HG03064 (cell line): ENCODE measurements at regions not wholly inside any gene's neighbourhood (a gene's known extent, or its start where the extent isn't known, plus 50 kb on each side); places are given as distances from the start of the nearest gene placed in this dataset.

Source experiments
- ATAC-seq: cut with Tn5 transposase; IDR thresholded peaks from one replicate; pipeline ENCODE4 v1.9.1; 2021; ENCODE audit warnings: low read depth; ENCODE audit not compliant: unreplicated experiment

DNA sequence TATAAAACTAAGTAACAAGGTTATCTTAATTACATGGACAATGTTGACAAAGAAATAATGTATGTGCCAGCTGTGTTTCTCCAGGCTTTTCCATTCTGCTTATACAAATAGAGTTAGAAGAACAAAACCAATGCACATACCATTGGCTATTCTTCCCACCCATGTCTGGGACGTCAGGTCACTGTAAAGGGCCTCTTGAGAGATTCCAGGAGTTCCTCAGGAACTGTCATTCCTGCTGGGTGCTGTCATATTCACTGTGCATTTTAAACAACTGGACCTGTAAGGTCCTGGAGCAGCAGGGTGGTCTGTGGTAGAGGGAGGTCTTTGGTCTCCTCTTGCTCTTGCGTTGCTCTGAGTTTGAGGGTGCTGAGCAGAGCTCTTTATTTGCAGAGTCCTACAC is 74.6 kb upstream of the AP1S2 start:
- no peak for ATAC-seq

GRCh38 chrX:15926622-15927021 is 72.0 kb upstream of the AP1S2 start:
- ATAC-seq, result no peak

DNA sequence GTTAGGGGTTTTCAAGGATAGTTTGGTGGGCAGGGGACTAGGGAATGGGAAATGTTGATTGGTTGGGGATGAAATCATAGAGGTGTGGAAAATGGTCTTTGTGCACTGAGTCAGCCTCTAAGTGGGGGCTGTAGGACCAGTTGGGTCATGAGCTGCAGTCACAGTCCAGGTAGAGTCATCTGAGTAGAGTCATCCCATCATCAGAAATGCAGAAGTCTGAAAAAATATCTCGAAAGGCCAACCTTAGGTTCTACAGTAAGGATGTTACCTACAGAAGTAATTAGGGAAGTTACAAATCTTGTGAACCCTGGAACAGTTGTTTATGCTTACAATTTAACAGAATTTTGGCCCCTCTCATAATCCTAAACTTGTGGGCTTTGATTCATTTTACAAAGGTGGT is 63.4 kb upstream of the AP1S2 start:
- no peak for ATAC-seq

DNA sequence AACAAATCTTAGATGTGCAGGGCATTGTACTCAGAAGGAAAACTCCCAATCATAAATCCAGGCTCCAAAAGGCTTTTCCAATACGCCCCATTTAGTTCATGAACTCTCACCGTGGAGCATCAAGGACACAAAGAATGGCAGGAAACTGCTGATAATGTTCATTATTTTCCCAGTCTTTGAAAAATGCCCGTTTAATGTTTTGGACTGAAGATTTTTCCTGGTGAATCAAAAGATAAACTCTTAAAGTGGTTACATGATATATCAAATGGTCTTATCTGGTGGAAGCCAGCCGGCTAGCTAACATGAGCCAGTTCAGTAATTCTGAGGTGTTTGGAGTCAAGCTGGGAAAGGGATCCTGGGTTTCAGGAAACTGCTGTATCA is 62.1 kb upstream of the AP1S2 start:
- ATAC-seq, result no peak

GRCh38 chrX:15915959-15916703 is 61.5 kb upstream of the AP1S2 start:
- ATAC-seq, result no peak

- no peak for ATAC-seq
Observed at GRCh38 chrX:15914486-15914885, 59.9 kb upstream of the AP1S2 start.

DNA sequence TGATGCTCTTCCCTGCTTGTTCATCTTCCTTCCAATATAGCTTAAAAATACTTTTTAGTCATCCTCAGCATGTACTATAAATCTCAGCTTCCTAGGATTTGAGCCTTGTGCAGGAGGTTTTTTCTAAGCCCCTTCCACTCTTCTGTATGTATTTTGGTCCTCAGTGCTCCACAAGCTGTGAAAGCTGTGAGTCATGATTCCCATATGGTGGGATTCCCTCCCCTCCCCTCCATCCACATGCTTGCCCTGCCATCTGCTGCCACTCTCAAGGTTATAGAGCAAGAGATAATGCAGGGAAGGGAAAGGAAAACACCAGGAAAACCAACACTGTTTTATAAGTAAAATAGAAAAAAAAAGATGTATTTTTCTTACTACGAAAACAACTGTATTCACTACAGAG is 58.5 kb upstream of the AP1S2 start:
- ATAC-seq, result no peak

DNA sequence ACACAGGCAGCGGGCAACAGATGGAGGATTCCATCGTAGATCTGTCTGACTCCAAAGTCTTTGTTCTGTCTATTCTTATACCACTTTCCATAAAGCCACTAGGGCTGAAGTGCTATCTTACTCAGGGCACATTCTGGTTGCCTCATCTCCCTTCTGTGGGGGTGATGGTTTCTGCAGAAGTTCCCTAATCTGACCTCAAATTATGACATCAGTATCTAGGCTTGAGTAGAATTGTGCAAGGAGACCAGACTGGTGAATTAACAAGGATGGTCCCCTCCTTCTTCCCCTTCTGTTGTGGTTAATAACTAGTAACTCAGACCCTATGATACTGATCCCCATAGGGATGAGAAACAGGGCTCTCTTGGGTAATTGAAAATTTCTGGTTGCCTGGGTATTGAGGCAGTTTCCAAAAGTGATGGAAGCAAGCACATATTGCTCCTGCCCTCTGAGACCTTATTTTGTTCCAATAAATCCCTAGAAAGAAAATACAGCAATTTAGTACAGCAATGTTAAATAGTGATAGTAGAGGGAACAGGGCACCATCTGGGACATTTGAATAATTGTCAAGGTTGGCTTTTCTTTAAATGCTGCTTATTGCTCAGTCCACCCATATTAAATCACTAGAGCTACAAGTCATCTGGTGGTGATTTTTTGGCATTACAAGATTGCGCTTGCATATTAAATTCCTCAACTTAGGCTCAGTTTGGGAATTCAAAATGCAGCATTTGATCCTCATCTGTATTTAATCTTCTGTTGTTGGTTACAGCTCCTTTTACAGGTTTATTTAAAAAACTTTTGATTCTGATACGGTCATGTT is 57.3 kb upstream of the AP1S2 start:
- ATAC-seq, result no peak

DNA sequence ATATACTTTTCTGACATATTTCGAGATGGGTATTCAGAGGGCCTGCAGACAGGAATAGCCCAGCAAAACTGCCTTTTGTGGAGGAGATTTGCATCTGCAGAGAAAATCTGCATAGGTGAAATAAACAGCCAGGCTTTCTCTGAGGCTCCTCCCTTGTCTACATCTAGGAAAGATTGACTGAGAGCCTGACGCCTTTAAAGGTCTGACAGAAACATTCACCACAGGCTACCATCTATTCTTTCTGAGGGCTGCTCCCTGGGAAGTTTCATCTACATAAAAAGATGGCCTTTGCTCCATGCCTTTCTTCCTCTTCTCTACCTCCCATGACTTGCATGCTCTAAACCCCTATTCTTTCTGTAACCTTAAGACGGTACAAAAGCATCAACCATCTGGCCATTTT is 55.0 kb upstream of the AP1S2 start:
- no peak for ATAC-seq

DNA sequence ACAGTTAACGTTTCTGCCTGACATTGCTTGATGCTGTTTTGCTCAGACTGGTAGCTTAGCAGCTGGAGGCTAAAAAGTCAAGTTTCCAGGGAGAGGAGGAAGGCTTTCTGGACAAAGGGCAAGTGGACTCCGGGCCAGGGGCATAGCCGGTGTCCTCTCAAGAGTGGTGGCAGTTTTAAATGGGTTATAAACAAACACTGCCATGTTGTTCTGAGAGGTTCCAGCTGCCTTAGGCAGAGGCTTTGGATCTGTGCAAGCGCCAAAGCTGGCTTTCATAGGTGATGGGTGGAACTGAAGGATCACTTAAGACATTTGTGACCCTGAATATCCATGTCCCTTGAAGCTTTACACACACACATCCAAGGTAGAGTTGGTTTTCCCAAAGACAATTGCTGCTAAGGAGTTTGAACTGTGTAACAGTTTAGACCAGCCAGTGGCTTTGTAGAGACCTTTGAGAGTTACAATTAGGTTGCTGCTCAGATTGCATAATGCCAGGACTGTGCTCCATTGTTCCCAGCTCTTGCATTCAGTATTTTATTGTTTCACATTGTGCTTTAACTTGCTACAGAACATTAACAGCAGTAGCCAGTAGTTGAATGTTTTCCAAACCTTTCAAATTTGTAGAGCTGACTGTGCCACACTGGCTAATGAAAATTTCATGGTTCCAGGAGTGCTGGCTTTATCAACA is 54.1 kb upstream of the AP1S2 start:
- no peak for ATAC-seq

DNA sequence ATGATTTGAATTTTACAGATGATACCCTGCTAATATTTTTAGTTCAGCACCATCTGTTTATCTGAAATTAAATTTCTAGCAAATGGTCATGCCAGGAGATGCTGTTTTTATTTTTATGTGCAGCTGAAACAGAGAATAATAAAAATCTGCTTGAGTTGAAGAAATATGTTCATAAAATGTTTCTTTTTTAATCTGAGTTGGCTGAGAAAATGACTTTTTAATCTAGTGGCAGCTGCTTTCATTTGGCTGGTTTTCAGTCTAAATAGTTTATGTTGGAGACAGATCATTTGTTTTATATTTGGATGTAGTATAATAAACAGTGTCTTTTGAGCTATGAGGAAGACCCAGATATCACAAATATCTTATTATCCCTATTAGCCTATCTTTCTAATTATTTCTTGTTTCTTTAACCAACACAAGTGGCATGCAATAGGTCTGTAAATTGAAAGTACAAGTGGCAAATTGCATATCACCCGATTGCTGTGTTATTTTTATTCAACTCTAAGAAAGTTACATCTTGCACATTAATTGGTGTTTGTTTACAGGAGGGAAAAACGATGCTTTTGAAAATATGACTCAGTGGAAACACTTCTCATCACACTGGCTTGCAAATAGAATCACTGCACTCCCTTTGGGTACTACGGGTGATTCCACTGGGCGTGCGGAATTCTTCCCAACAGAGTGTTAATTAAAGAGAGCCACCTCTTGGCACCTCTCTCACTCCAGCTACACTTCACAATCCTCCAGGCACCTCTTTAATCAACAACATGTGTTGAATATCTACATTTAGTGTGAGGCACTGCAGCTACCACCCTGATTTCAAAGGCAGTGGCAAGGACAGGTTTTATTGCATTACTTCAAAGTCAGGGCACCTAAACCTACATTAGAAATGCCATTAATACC is 51.7 kb upstream of the AP1S2 start:
- ATAC-seq, result no peak
